Colonic mucosa (tissue), 4 donors: ENCODE measurements at regions not wholly inside any gene's neighbourhood (a gene's known extent, or its start where the extent isn't known, plus 50 kb on each side); places are given as distances from the start of the nearest gene placed in this dataset.
"Not testable (repeated sequence)": the region's sequence is repeated elsewhere in the genome, so short reads cannot be mapped to it uniquely, and the experiment has no call there.

Source experiments
- DNase-seq: peaks from one replicate; pipeline ENCODE4 v3.0.0-alpha.2; 2020
- H3K27ac ChIP-seq: fragments of 200-600 bp; one replicate; pipeline ENCODE4 v1.8.0; 2021
- H3K27me3 ChIP-seq: fragments of 200-600 bp; one replicate; pipeline ENCODE4 v1.8.0; 2021
- H3K36me3 ChIP-seq: fragments of 200-600 bp; one replicate; pipeline ENCODE4 v1.8.0; 2021
- H3K4me1 ChIP-seq: fragments of 200-600 bp; one replicate; pipeline ENCODE4 v1.8.0; 2021; ENCODE audit warnings: mild to moderate bottlenecking
- H3K4me3 ChIP-seq: fragments of 200-600 bp; one replicate; pipeline ENCODE4 v1.8.0; 2021
- H3K9ac ChIP-seq, 2 donors: one replicate each; pipeline ENCODE4 v1.7.0; 2013; ENCODE audit warnings: control low read depth in 2 of 2, low read depth in 2 of 2, low read length in 2 of 2
- H3K9me3 ChIP-seq: fragments of 200-600 bp; one replicate; pipeline ENCODE4 v1.8.0; 2021
- intact Hi-C: fragments of 100-400 bp; cut with DNase I; formaldehyde crosslinking; loops from one replicate; pipeline ENCODE4 v1.14.1; 2022
- TF ChIP-seq, protein P1 (sequence below): fragments of 200-600 bp; IDR thresholded peaks from one replicate; pipeline ENCODE4 v1.8.0; 2022; ENCODE audit warnings: antibody characterized with exemption, mild to moderate bottlenecking
- donor health status: healthy.
- donor health status: DM: no; HTN: no; CAD: no.
- donor health status: DM: no; HTN: no; CAD: no.

DNA sequence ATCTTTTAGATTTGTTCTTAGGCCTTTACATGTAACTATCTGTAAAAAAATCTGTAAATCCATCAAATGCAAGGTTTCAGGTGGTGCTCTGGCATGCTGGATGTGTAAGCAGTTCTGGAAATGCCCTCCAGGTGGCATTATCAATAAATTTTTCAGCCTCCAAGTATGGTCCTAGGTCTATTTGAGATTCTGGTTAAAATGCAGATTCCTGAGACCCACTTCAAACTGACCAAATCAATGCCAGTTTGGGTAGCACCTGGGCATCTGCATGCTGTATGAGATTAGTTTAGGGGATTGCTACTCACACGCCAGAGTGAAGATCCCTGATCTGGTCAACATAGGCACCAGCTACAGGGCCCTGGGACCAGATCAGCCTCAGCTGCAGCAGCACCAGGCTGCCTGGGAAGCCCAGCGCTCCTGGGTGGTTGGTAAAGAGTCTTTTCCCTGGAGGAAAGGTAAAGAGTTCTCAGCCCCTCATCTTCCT lies 507.3 kb upstream of the CITED2 start:
- TF ChIP-seq, protein P1, sequence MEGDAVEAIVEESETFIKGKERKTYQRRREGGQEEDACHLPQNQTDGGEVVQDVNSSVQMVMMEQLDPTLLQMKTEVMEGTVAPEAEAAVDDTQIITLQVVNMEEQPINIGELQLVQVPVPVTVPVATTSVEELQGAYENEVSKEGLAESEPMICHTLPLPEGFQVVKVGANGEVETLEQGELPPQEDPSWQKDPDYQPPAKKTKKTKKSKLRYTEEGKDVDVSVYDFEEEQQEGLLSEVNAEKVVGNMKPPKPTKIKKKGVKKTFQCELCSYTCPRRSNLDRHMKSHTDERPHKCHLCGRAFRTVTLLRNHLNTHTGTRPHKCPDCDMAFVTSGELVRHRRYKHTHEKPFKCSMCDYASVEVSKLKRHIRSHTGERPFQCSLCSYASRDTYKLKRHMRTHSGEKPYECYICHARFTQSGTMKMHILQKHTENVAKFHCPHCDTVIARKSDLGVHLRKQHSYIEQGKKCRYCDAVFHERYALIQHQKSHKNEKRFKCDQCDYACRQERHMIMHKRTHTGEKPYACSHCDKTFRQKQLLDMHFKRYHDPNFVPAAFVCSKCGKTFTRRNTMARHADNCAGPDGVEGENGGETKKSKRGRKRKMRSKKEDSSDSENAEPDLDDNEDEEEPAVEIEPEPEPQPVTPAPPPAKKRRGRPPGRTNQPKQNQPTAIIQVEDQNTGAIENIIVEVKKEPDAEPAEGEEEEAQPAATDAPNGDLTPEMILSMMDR: peak; percentile 65
- no peaks in the 10 kb centered on the region for H3K9me3 ChIP-seq
- peaks cover 4% of the 10 kb centered on the region for H3K4me1 ChIP-seq
- H3K27ac ChIP-seq: no peak overlapping the region
- peak overlapping the region in 1 of 2 donors; percentile 35 for H3K9ac ChIP-seq
- no peaks in the 10 kb centered on the region for H3K27me3 ChIP-seq
- intact Hi-C loops: loop anchor here (10.0 kb wide), 1 partner anchor 563 kb away; no protein-coding TSS in a partner anchor
- H3K4me3 ChIP-seq: no peak overlapping the region
- H3K36me3 ChIP-seq: no peaks in the 10 kb centered on the region
- DNase-seq: peak; percentile 66

DNA sequence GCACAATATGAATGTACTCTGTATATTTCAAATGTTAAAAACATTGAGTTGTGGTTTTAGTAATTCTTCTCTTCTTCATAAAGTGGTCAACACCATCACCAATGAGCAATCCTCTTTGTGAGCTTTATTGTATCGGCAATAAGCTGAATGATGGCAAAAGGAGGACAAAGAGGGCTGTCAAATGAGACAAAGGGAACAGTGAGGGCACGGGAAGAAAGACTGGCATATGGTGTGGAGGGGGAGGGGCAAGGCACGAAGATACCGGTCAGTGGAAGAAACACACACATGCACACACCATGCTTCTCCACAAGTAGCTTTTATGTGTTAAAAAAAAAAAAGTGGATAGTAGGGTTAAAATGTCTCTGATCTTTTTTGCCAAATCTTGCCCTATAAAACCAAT lies 506.8 kb upstream of the CITED2 start:
- H3K36me3 ChIP-seq: no peaks in the 10 kb centered on the region
- H3K27ac ChIP-seq: no peak overlapping the region
- peaks cover 4% of the 10 kb centered on the region for H3K4me1 ChIP-seq
- TF ChIP-seq, protein P1: no peak
- no peaks in the 10 kb centered on the region for H3K27me3 ChIP-seq
- intact Hi-C loops: loop anchor here (10.0 kb wide), 1 partner anchor 564 kb away; no protein-coding TSS in a partner anchor
- no peak overlapping the region for H3K9ac ChIP-seq
- DNase-seq: no peak
- H3K4me3 ChIP-seq: no peak overlapping the region
- H3K9me3 ChIP-seq: no peaks in the 10 kb centered on the region

DNA sequence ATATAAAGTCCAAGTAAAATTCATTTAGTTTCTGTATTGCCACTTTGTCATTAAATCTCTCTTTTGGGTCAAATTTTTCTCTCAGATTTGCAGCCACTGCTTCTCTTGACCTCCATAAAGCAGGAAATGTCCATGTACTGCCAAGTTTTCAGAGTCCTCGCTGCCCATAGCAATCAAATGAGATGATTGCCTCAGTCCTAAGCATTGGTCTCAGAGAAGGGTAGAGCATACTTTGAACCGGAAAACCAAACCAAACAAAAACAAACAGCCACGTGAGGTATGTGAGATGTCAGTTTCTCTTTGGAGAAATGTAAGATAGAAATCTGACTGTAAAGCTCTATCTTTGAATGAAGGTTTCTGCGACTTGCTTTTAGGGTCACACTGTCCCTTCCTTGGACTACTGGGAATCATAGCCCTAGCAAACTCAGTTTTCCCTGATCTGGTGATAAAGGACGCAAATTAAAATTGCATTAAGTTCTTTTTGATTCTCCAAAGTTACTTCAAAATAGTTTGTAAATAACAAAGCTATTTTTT lies 505.4 kb upstream of the CITED2 start:
- TF ChIP-seq, protein P1: no peak
- DNase-seq: no peak
- Histone ChIP-seq H3K9me3 (no peaks in the 10 kb centered on the region), H3K27me3 (no peaks in the 10 kb centered on the region), H3K9ac (no peak overlapping the region), H3K4me3 (no peak overlapping the region), H3K4me1 (peaks cover 4% of the 10 kb centered on the region), H3K36me3 (no peaks in the 10 kb centered on the region), H3K27ac (no peak overlapping the region)
- intact Hi-C loops: loop anchor here (10.0 kb wide), 1 partner anchor 565 kb away; no protein-coding TSS in a partner anchor

DNA sequence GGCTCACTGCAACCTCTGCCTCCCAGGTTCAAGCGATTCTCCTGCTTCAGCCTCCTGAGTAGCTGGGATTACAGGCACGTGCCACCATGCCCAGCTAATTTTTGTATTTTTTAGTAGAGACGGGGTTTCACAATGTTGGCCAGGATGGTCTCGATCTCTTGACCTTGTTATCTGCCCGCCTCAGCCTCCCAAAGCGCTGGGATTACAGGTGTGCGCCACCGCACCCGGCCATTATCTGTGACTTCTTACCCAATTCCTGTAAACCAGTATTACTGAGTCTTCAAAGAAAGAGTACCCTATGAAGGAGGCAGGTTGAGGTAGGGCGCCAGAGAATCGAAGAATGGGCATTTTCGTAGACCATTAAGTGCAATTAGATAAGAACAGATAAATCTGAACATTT lies 504.8 kb upstream of the CITED2 start:
- H3K9ac ChIP-seq, intact Hi-C loops, H3K4me3 ChIP-seq, H3K36me3 ChIP-seq, H3K9me3 ChIP-seq, H3K27me3 ChIP-seq, H3K27ac ChIP-seq, DNase-seq, H3K4me1 ChIP-seq: not testable (repeated sequence)

DNA sequence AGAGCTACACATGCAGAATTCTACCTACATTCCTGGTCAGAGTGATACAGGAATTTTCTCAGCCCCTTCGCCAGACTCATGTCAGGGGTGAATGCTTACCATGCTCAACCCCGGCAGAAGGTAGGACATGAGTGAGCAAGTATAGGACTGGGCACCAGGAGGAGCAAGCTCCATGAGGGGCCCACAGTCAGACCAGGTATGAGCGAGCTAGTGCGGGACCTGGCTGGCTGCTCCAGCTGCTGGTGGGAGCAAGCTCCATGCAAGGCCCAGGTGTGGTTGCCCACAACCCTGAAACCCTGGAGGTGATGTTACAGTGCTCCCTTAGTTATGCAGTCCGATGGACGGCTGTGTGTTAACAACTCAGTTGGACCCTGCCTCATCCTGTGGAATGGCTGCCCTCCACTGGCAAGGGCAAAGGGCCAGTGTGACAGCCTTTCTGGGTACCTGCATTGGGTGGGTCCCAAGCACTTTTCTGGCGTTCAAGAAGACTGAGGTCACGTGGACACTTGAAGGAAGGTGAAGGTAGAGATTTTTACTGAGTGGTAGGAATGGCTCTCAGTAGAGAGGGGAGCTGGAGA lies 503.5 kb upstream of the CITED2 start:
- TF ChIP-seq, protein P1: no peak
- Histone ChIP-seq H3K9ac (no peak overlapping the region), H3K27ac (no peak overlapping the region), H3K36me3 (no peaks in the 10 kb centered on the region), H3K4me1 (peaks cover under 1% of the 10 kb centered on the region), H3K9me3 (no peaks in the 10 kb centered on the region), H3K4me3 (no peak overlapping the region), H3K27me3 (no peaks in the 10 kb centered on the region)
- no peak for DNase-seq
- intact Hi-C loops: no loop called here

DNA sequence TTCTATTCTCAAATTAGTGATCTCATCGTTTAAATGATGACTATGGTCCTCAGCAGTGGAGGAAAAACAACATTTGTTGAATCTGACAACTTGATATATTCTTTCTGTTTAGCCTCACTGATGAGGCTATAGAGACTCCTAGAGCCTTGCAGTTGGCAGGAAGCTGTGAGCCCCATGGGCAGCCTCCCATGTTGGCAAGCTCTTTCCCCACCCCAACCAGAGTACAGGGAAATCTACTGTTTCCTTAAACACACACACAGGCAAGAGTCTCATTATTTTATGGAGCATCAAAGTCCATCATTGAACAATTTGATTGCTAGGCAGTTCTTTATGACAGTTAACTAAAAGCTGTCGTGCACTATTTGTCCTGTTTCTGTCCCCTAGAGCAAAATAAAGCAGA lies 498.2 kb upstream of the CITED2 start:
- intact Hi-C loops: loop anchor here (5.0 kb wide), 1 partner anchor 500 kb away; the partner anchor contains the start of gene CITED2
- Histone ChIP-seq H3K4me1 (peaks cover 3% of the 10 kb centered on the region), H3K27ac (peak overlapping the region; percentile 29), H3K9ac (peak overlapping the region in 1 of 2 donors; percentile 9), H3K36me3 (no peaks in the 10 kb centered on the region), H3K4me3 (no peak overlapping the region), H3K9me3 (no peaks in the 10 kb centered on the region), H3K27me3 (no peaks in the 10 kb centered on the region)
- DNase-seq: peak; percentile 73
- TF ChIP-seq, protein P1: no peak
